HG03066 (cell line): ENCODE measurements at regions not wholly inside any gene's neighbourhood (a gene's known extent, or its start where the extent isn't known, plus 50 kb on each side); places are given as distances from the start of the nearest gene placed in this dataset.

Experiments
- ATAC-seq: cut with Tn5 transposase; IDR thresholded peaks from one replicate; pipeline ENCODE4 v1.9.1; 2021; ENCODE audit warnings: low read depth; ENCODE audit not compliant: unreplicated experiment

DNA sequence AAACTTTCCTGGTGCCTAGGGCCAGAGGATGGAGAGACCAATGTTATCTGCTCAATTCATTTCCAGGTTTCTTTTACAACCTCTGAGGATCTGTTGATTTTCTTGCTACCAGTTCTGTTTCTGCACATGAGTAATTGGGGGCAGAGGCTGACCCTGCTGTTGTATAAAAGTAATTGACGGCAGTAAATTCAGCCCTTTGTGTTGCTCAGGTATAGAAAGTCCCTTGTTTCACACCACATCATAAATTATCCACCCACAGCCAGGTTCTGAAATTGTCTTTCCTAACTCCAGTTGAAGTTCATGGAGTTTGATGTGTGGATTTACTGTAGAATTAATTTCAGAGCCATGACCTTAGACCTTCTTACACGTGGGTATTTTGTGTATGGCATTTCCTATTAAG lies 107.4 kb upstream of the GRIK2 start:
- no peak for ATAC-seq

DNA sequence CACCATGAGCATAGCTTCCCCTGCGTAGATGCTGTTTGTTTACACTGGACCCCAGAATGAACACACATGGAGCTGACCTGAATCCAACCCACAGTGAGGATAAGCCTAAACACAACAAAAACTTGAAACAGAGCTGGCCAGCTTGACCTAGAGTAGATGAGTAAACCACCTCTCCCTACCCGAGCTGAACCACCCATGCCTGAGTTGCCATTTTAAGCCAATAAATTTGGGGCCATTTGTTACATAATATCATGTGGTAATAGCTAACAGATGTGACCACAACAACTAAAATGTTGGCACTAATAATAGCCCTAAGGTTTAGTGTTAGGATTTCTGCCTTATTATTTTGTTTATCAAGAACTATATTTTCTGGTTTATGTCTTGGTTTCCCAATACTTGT lies 103.2 kb upstream of the GRIK2 start:
- ATAC-seq = no peak

DNA sequence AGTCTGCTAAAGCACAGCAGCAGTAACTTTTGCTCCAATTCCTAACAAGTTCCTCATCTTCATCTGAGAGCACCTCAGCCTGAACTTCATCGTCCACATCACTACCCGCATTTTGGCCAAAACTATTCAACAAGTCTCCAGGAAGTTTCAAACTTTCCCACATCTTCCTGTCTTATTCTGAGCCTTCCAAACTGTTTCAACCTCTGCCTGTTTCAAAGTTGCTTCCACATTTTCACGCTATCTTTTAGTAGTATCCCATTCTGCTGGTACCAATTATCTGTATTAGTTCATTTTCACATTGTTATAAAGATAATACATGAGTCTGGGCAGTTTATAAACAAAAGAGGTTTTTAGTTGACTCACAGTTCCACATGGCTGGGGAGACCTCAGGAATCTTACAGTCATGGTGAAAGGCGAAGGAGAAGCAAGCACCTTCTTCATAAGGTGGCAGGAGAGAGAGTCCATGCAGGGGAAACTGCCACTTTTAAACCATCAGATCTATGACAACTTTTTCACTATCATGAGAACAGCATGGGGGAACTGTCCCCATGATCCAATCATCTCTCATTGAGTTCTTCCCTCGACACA lies 99.4 kb upstream of the GRIK2 start:
- no peak for ATAC-seq

DNA sequence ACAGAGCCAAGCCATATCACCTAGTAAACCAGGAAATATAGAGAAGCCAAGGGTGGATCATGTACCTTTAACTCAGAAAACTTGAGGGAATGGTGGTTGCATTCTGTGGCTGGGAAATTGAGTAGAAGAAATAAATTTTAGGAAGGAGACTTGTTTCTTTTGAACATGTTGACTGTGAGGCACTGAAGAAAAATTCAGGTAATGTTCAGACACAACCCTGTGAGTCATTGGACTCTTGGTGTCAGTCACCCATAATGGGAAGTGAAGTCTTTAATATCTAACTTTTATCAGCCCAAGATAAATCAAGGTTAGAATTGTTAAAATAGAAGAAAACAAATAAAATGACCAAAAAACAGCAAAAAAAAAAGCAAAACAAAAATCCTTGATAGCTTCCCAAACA lies 98.8 kb upstream of the GRIK2 start:
- ATAC-seq = no peak

DNA sequence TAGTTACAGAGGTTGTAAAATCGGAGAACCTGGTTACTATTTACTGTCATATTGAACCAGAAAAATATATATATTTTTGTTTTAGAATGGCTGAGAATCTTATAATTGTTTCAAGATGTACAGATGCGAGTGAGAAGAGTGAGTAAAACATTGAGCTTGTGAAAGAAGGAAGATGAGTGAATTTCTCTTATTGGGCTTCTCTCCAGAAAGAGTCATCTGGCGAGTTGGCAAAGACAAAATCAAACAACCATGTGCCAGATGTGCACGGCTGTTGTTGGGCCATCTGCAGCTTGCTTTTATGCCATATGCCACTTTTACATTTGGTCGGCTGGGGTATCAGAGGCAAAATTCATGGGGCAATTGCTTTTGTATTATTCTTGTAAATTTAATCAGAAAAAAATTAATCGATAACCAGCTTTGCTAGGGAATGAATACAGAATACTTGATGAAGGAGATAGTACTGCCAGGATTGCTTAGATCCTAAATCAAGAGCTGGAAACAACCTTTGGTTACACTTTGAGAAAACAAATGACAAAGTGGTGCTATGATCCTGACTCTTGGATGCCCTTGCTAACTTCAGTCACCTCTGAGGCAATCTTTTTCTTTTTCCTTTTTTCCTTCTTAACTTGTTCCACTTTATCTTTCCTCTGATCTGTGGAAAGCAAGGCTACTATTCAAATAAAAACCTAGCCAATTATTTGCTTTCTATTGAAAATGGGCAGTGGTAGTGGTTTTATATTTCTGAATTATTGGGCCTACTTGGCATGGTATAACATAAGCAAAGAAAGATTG lies 97.1 kb upstream of the GRIK2 start:
- no peak for ATAC-seq

DNA sequence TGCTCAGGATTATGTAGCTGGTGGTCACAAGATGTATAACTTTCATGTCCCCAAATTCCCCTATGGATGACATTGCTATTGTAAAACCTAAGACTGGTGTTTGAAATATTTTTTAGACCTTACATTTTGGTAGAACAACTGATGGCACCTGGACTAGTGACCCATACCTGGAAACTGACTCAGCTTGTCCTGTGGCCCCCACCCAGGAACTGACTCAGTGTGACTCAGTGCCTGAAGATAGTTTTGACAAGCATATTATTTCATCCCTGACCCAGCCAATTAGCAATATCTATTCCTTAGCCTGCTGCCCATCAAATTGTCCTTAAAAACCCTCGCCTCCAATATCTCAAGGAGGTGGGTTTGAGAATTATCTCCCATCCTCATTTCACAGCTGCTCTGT lies 90.9 kb upstream of the GRIK2 start:
- ATAC-seq = no peak

DNA sequence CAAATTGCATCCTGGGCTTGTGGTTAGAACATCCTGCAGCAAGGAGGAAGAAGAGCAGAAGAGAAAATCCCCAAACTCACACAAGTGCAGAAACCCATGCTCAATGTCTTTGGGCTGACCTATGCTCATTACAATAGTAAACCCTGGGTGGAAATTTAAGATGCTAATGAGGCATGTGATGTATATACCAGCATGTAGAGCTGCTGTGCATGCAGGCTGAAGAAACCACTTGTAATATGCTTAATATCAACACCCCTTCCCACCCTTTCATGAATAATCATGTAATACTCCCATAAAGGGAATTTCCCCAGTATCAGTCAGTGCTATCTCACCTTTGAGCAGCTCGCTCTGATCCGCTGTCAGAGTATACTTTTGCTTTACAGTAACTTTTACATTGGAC lies 90.0 kb upstream of the GRIK2 start:
- ATAC-seq = no peak

DNA sequence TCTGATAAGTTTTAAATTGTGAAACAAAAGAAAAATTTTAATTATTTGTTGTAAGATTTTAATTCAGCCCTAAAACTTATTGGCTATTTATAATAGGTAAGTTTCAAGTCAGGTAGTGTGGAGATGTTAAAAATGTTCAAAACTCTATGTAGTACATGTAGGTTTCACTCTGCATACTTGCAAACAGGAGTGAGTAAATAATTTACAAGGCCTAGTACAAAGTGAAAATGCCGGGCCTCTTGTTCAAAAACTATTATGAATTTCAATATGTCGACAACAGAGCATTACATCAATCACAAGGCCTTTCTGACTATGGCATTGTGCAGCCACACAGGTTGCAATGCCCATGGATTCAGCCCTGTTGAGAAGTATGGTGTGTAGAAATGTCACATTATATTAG lies 80.9 kb upstream of the GRIK2 start:
- no peak for ATAC-seq

DNA sequence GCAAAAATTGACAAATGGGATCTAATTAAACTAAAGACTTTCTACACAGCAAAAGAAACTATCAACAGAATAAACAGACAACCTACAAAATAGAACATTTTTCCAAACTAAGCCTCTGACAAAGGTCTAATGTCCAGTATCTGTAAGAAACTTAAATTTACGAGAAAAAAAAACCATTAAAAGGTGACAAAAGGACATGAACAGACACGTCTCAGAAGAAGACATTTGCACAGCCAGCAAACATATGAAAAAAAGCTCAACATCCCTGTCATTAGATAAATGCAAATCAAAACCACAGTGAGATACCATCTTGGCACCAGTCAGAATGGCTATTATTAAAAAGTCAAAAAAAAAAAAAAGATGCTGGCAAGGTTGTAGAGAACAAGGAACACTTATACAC lies 70.6 kb upstream of the GRIK2 start:
- no peak for ATAC-seq

DNA sequence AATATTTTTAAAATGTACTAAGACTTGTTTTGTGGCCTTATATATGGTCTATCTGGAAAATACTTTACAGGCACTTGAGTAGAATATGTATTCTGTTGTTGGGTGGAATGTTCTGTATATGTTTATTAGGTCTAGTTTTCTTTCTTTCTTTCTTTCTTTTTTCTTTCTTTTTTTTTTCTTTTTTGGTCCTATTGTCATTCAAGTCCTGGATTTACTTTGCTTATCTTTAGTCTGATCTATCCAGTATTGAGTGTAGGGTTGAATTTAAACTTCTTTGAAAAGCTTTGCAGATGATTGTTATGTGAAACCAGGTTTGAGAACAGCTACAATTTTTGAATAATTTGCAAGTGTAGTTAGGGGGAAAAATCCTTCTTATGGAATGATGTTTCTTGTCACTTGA lies 67.1 kb upstream of the GRIK2 start:
- ATAC-seq = no peak

DNA sequence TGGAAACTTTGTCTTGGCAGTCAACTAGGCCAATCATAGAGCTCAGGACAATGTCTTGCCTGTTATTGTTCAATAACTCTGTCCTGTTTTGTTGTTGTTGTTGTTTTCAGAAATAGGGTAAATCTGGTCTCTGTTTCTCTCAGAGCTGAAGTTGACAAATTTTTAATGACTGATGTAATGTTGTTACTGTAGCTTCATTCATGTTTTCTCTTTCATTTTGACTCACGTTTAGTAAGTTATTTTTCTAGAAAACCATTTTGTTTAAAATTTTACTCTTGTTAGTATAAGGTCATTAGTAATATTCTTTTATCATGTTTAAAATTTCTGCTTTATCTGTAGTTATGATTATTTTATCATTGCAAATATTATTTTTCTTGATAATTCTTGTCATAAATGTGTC lies 51.6 kb upstream of the GRIK2 start:
- no peak for ATAC-seq
